ENCODE measurements at regions not wholly inside any gene's neighbourhood (a gene's known extent, or its start where the extent isn't known, plus 50 kb on each side); places are given as distances from the start of the nearest gene placed in this dataset.

DNA sequence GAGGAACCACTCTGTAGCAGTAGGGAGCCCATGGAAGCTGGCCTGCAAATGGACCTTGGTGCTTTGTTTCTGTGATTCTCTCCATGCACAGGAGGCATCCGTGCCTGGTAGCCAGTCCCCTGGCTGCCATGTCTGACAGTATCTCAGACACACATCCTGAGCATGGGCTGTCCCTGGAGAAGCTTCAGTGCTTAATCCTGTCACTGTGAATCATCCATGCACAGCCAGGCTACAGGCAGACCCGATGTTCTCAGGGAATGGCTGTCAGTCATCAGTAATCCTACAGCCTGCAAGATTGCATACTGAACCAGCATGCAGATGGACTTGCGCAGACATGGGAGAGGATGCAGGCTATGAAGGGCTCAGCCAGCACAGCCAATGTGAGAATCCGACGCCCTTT lies 606.3 kb upstream of the PLXNA2 start:
- no peak overlapping the region for H3K27ac ChIP-seq (ENCODE audit: low read depth, low read length)
- no peak overlapping the region for H3K4me2 ChIP-seq (ENCODE audit: low read depth, low read length, poor library complexity, severe bottlenecking)
- no peaks in the 10 kb centered on the region for H4K20me1 ChIP-seq (ENCODE audit: low read depth, low read length)
- H3K9ac ChIP-seq (ENCODE audit: low read length), result no peak overlapping the region
- H3K9me3 ChIP-seq (ENCODE audit: insufficient read depth, low read length), result no peaks in the 10 kb centered on the region
- no peak for TF ChIP-seq EZH2phosphoT487 (conservative IDR thresholded peaks at IDR 0.05; ENCODE audit: low read length)
- TF ChIP-seq, protein P1, sequence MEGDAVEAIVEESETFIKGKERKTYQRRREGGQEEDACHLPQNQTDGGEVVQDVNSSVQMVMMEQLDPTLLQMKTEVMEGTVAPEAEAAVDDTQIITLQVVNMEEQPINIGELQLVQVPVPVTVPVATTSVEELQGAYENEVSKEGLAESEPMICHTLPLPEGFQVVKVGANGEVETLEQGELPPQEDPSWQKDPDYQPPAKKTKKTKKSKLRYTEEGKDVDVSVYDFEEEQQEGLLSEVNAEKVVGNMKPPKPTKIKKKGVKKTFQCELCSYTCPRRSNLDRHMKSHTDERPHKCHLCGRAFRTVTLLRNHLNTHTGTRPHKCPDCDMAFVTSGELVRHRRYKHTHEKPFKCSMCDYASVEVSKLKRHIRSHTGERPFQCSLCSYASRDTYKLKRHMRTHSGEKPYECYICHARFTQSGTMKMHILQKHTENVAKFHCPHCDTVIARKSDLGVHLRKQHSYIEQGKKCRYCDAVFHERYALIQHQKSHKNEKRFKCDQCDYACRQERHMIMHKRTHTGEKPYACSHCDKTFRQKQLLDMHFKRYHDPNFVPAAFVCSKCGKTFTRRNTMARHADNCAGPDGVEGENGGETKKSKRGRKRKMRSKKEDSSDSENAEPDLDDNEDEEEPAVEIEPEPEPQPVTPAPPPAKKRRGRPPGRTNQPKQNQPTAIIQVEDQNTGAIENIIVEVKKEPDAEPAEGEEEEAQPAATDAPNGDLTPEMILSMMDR (IDR thresholded peaks at IDR 0.05; ENCODE audit: insufficient read depth, low read length, poor library complexity, severe bottlenecking), result no peak
- no peaks in the 10 kb centered on the region for H3K9me2 ChIP-seq (replicated peaks; ENCODE audit: insufficient read depth, low read length)
- H3K36me3 ChIP-seq (ENCODE audit: low read length), result no peaks in the 10 kb centered on the region
- H3K27me3 ChIP-seq (ENCODE audit: low read length), result no peaks in the 10 kb centered on the region
- no peak overlapping the region for H3K4me3 ChIP-seq (ENCODE audit: insufficient read depth, low read length, poor library complexity, severe bottlenecking)
- no peaks in the 10 kb centered on the region for H3F3A ChIP-seq (ENCODE audit: insufficient read depth)
- H2AFZ ChIP-seq (ENCODE audit: low read depth, low read length, severe bottlenecking), result no peak overlapping the region
- H3K79me2 ChIP-seq (ENCODE audit: insufficient read depth, low read length), result no peaks in the 10 kb centered on the region

DNA sequence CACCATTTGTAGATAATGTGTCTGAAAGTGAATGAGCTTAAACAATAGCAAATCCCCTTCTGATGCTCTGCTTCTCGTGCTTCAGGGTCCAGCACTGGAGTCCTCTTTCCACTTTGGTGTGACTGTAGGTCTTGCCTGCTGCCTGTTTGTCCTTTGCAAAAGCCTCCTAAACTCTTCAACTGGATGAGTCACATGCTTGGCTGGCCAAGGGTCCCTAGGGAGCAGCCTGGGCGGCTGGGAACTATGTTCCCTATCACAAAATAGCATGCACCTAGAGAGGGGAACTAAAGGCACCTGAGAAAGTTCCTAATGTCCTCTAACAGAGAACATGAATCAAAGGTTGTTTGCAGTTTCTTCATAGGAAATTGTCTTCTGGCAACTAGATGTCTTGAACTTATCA lies 607.2 kb upstream of the PLXNA2 start:
- Histone ChIP-seq H2AFZ (ENCODE audit: low read depth, low read length, severe bottlenecking) (no peak overlapping the region), H3K4me2 (ENCODE audit: low read depth, low read length, poor library complexity, severe bottlenecking) (no peak overlapping the region), H3K27ac (ENCODE audit: low read depth, low read length) (no peak overlapping the region), H4K20me1 (ENCODE audit: low read depth, low read length) (no peaks in the 10 kb centered on the region), H3K9me2 (replicated peaks; ENCODE audit: insufficient read depth, low read length) (no peaks in the 10 kb centered on the region), H3K9ac (ENCODE audit: low read length) (no peak overlapping the region), H3K79me2 (ENCODE audit: insufficient read depth, low read length) (no peaks in the 10 kb centered on the region), H3F3A (ENCODE audit: insufficient read depth) (no peaks in the 10 kb centered on the region), H3K4me3 (ENCODE audit: insufficient read depth, low read length, poor library complexity, severe bottlenecking) (no peak overlapping the region), H3K36me3 (ENCODE audit: low read length) (no peaks in the 10 kb centered on the region), H3K9me3 (ENCODE audit: insufficient read depth, low read length) (no peaks in the 10 kb centered on the region), H3K27me3 (ENCODE audit: low read length) (no peaks in the 10 kb centered on the region)
- TF ChIP-seq, protein P1 (IDR thresholded peaks at IDR 0.05; ENCODE audit: insufficient read depth, low read length, poor library complexity, severe bottlenecking), result no peak
- no peak for TF ChIP-seq EZH2phosphoT487 (conservative IDR thresholded peaks at IDR 0.05; ENCODE audit: low read length)

DNA sequence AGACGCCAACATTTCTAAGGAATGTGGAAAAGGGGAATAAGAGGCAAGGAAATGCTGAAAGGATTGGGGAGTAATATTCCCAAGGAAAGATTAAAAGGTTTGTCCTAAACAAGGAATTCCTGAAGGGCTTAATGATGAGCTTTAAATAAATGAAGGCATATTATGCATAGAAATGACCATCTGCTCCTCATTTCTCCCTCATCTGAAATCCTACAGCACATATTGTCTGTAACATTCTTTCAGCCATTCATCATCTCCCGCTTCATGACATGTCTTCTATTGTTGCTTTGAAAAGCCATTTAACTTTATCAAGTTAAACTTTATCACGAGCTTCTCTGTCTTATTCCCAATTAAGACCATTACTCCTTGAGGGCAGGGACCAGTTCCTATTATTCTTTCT lies 608.7 kb upstream of the PLXNA2 start:
- Histone ChIP-seq H3K9me2 (replicated peaks; ENCODE audit: insufficient read depth, low read length) (no peaks in the 10 kb centered on the region), H3K36me3 (ENCODE audit: low read length) (no peaks in the 10 kb centered on the region), H3K9ac (ENCODE audit: low read length) (no peak overlapping the region), H3K9me3 (ENCODE audit: insufficient read depth, low read length) (no peaks in the 10 kb centered on the region), H3K27ac (ENCODE audit: low read depth, low read length) (no peak overlapping the region), H3K4me2 (ENCODE audit: low read depth, low read length, poor library complexity, severe bottlenecking) (no peak overlapping the region), H3K27me3 (ENCODE audit: low read length) (no peaks in the 10 kb centered on the region), H3K4me3 (ENCODE audit: insufficient read depth, low read length, poor library complexity, severe bottlenecking) (no peak overlapping the region), H3F3A (ENCODE audit: insufficient read depth) (no peaks in the 10 kb centered on the region), H2AFZ (ENCODE audit: low read depth, low read length, severe bottlenecking) (no peak overlapping the region), H3K79me2 (ENCODE audit: insufficient read depth, low read length) (no peaks in the 10 kb centered on the region), H4K20me1 (ENCODE audit: low read depth, low read length) (no peaks in the 10 kb centered on the region)
- TF ChIP-seq EZH2phosphoT487 (conservative IDR thresholded peaks at IDR 0.05; ENCODE audit: low read length), result no peak
- TF ChIP-seq, protein P1 (IDR thresholded peaks at IDR 0.05; ENCODE audit: insufficient read depth, low read length, poor library complexity, severe bottlenecking), result no peak

Data from SU-DHL-6 (cell line).